Neural cell (in vitro differentiated cells): ENCODE measurements at regions not wholly inside any gene's neighbourhood (a gene's known extent, or its start where the extent isn't known, plus 50 kb on each side); places are given as distances from the start of the nearest gene placed in this dataset.
A peak's percentile ranks its signal among the peaks of the same experiment; 100 is the strongest.

Source experiments
- H2AFZ ChIP-seq: fragments of 200-600, 300-800 bp; sonication (generic), shearing (Covaris generic); 2 replicates; pipeline ENCODE4 v1.6.0; 2014; ENCODE audit warnings: low read depth, mild to moderate bottlenecking, antibody characterized with exemption, low read length, moderate library complexity
- H3F3A ChIP-seq: fragments of 200-600 bp; shearing (Covaris generic); 2 replicates; pipeline ENCODE4 v1.6.1; 2016; ENCODE audit warnings: mild to moderate bottlenecking, moderate library complexity, mixed read lengths, antibody characterized with exemption, low read length; ENCODE audit not compliant: insufficient read depth, poor library complexity, severe bottlenecking
- H3K27ac ChIP-seq: fragments of 200-600, 300-800 bp; sonication (generic), shearing (Covaris generic); 2 replicates; pipeline ENCODE4 v1.5.1; 2014; ENCODE audit warnings: mild to moderate bottlenecking, low read length, moderate library complexity
- H3K27me3 ChIP-seq: fragments of 300-800, 200-600 bp; sonication (generic), shearing (Covaris generic); 2 replicates; pipeline ENCODE4 v1.6.0; 2014; ENCODE audit warnings: mild to moderate bottlenecking, low read depth, low read length, moderate library complexity; ENCODE audit not compliant: insufficient read depth
- H3K36me3 ChIP-seq: fragments of 300-800, 200-600 bp; sonication (generic), shearing (Covaris generic); 2 replicates; pipeline ENCODE4 v1.5.1; 2014; ENCODE audit warnings: mild to moderate bottlenecking, antibody characterized with exemption, low read length, moderate library complexity; ENCODE audit not compliant: insufficient read depth
- H3K4me2 ChIP-seq: fragments of 300-800, 200-600 bp; sonication (generic), shearing (Covaris generic); 2 replicates; pipeline ENCODE4 v1.6.0; 2014; ENCODE audit warnings: mild to moderate bottlenecking, low read length
- H3K4me3 ChIP-seq: fragments of 300-800, 200-600 bp; sonication (generic), shearing (Covaris generic); 2 replicates; pipeline ENCODE4 v1.5.1; 2014; ENCODE audit warnings: mild to moderate bottlenecking, low read length, moderate library complexity
- H3K79me2 ChIP-seq: fragments of 200-600 bp; shearing (Covaris generic); replicated peaks from 2 replicates; pipeline ENCODE4 v1.6.0; 2014; ENCODE audit warnings: mild to moderate bottlenecking, low read length, moderate library complexity; ENCODE audit not compliant: insufficient read depth
- H3K9ac ChIP-seq: fragments of 300-800, 200-600 bp; sonication (generic), shearing (Covaris generic); 2 replicates; pipeline ENCODE4 v1.6.1; 2016; ENCODE audit warnings: mild to moderate bottlenecking, low read length, mixed read lengths
- H3K9me2 ChIP-seq: fragments of 200-600 bp; shearing (Covaris generic); 2 replicates; pipeline ENCODE4 v1.6.1; 2016; ENCODE audit warnings: mild to moderate bottlenecking, low read length, mixed read lengths; ENCODE audit not compliant: insufficient read depth
- H3K9me3 ChIP-seq: fragments of 200-600, 300-800 bp; sonication (generic), shearing (Covaris generic); 2 replicates; pipeline ENCODE4 v1.6.1; 2016; ENCODE audit warnings: mild to moderate bottlenecking, mixed run types, low read length, moderate library complexity, mixed read lengths
- H4K20me1 ChIP-seq: fragments of 200-600 bp; shearing (Covaris generic); 2 replicates; pipeline ENCODE4 v1.6.1; 2016; ENCODE audit warnings: mild to moderate bottlenecking, mixed run types; ENCODE audit not compliant: insufficient read depth
- EP300 ChIP-seq: fragments of 450-650 bp; conservative IDR thresholded peaks from 2 replicates; pipeline ENCODE4 v1.6.1; 2014; ENCODE audit warnings: antibody characterized with exemption, mild to moderate bottlenecking, moderate library complexity; ENCODE audit not compliant: poor library complexity, severe bottlenecking
- EZH2 ChIP-seq: fragments of 200-600, 300-800 bp; shearing (Covaris generic), sonication (generic); IDR thresholded peaks from 2 replicates; pipeline ENCODE4 v1.6.1; 2014; ENCODE audit warnings: antibody characterized with exemption, low read length, borderline replicate concordance, mild to moderate bottlenecking; ENCODE audit not compliant: insufficient read depth, poor library complexity, severe bottlenecking
- MXI1 ChIP-seq: fragments of 450-650 bp; conservative IDR thresholded peaks from 2 replicates; pipeline ENCODE4 v1.6.1; 2014; ENCODE audit warnings: antibody characterized with exemption, mild to moderate bottlenecking; ENCODE audit not compliant: poor library complexity, severe bottlenecking
- POLR2AphosphoS5 ChIP-seq: IDR thresholded peaks from 2 replicates; pipeline ENCODE4 v1.6.1; 2012
- RAD21 ChIP-seq: fragments of 450-650 bp; conservative IDR thresholded peaks from 2 replicates; pipeline ENCODE4 v1.6.1; 2014; ENCODE audit warnings: antibody characterized with exemption, mild to moderate bottlenecking, moderate library complexity
- SMC3 ChIP-seq: fragments of 450-650 bp; conservative IDR thresholded peaks from 2 replicates; pipeline ENCODE4 v1.6.1; 2014; ENCODE audit warnings: antibody characterized with exemption, mild to moderate bottlenecking, moderate library complexity; ENCODE audit not compliant: poor library complexity
- TAF1 ChIP-seq: IDR thresholded peaks from 2 replicates; pipeline ENCODE4 v1.6.1; 2012; ENCODE audit warnings: low read depth
- TF ChIP-seq, protein P1 (sequence below): fragments of 450-650 bp; IDR thresholded peaks from 2 replicates; pipeline ENCODE4 v1.5.1; 2014; ENCODE audit warnings: antibody characterized with exemption, mild to moderate bottlenecking, moderate library complexity; ENCODE audit not compliant: poor library complexity, severe bottlenecking
- TF ChIP-seq, protein P2 (sequence below): IDR thresholded peaks from 2 replicates; pipeline ENCODE4 v1.6.1; 2012; ENCODE audit warnings: borderline replicate concordance

- H3K27me3 ChIP-seq = no peaks in the 10 kb centered on the region
- no peak overlapping the region for H3K4me2 ChIP-seq
- no peaks in the 10 kb centered on the region for H3K9me2 ChIP-seq
- no peaks in the 10 kb centered on the region for H3K36me3 ChIP-seq
- H4K20me1 ChIP-seq = no peaks in the 10 kb centered on the region
- H2AFZ ChIP-seq = no peak overlapping the region
- no peaks in the 10 kb centered on the region for H3F3A ChIP-seq
- H3K79me2 ChIP-seq = no peaks in the 10 kb centered on the region
- no peak overlapping the region for H3K27ac ChIP-seq
- no peak overlapping the region for H3K9ac ChIP-seq
- H3K4me3 ChIP-seq = no peak overlapping the region
- H3K9me3 ChIP-seq = peaks cover 3% of the 10 kb centered on the region
- TF ChIP-seq SMC3 = no peak
Observed at GRCh38 chr5:159527546-159528254, 197.4 kb upstream of the IL12B start.

DNA sequence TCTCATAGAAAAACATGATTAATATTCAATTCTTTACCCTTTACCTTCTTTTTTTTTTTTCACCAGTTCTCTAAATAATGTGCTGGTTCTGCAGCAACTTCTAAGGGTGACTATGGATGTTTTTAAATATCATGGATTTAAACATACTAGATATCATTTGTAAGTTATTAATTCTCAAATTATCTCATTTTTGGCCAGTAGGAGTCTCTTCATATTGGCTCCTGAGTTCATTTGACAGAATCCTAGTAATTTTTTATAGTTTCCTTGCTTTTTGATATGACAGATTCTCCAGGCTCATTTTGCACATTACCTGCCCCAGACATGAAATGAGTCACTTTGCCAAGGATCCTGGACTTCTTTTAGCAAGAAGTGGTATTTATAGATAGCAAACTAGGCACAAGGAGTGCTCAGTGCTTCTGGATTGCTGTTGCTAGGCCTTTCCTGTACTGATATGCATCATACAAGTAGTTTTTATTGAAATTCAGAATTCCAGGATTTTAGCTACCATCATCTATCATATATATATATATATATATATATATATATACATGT, 201.3 kb upstream of the IL12B start:
- Histone ChIP-seq H2AFZ (no peak overlapping the region), H3K9me2 (no peaks in the 10 kb centered on the region), H3K4me2 (no peak overlapping the region), H3K27me3 (no peaks in the 10 kb centered on the region), H3K9ac (no peak overlapping the region), H4K20me1 (no peaks in the 10 kb centered on the region), H3K36me3 (no peaks in the 10 kb centered on the region), H3K79me2 (no peaks in the 10 kb centered on the region), H3K9me3 (peaks cover 3% of the 10 kb centered on the region), H3K4me3 (no peak overlapping the region), H3K27ac (no peak overlapping the region), H3F3A (no peaks in the 10 kb centered on the region)
- TF ChIP-seq SMC3 = no peak
- no peak for TF ChIP-seq MXI1
- TF ChIP-seq EZH2 = no peak
- no peak for TF ChIP-seq EP300
- TF ChIP-seq, protein P1, sequence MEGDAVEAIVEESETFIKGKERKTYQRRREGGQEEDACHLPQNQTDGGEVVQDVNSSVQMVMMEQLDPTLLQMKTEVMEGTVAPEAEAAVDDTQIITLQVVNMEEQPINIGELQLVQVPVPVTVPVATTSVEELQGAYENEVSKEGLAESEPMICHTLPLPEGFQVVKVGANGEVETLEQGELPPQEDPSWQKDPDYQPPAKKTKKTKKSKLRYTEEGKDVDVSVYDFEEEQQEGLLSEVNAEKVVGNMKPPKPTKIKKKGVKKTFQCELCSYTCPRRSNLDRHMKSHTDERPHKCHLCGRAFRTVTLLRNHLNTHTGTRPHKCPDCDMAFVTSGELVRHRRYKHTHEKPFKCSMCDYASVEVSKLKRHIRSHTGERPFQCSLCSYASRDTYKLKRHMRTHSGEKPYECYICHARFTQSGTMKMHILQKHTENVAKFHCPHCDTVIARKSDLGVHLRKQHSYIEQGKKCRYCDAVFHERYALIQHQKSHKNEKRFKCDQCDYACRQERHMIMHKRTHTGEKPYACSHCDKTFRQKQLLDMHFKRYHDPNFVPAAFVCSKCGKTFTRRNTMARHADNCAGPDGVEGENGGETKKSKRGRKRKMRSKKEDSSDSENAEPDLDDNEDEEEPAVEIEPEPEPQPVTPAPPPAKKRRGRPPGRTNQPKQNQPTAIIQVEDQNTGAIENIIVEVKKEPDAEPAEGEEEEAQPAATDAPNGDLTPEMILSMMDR = peak; percentile 17
- no peak for TF ChIP-seq RAD21
- TF ChIP-seq POLR2AphosphoS5 = no peak
- TF ChIP-seq, protein P2, sequence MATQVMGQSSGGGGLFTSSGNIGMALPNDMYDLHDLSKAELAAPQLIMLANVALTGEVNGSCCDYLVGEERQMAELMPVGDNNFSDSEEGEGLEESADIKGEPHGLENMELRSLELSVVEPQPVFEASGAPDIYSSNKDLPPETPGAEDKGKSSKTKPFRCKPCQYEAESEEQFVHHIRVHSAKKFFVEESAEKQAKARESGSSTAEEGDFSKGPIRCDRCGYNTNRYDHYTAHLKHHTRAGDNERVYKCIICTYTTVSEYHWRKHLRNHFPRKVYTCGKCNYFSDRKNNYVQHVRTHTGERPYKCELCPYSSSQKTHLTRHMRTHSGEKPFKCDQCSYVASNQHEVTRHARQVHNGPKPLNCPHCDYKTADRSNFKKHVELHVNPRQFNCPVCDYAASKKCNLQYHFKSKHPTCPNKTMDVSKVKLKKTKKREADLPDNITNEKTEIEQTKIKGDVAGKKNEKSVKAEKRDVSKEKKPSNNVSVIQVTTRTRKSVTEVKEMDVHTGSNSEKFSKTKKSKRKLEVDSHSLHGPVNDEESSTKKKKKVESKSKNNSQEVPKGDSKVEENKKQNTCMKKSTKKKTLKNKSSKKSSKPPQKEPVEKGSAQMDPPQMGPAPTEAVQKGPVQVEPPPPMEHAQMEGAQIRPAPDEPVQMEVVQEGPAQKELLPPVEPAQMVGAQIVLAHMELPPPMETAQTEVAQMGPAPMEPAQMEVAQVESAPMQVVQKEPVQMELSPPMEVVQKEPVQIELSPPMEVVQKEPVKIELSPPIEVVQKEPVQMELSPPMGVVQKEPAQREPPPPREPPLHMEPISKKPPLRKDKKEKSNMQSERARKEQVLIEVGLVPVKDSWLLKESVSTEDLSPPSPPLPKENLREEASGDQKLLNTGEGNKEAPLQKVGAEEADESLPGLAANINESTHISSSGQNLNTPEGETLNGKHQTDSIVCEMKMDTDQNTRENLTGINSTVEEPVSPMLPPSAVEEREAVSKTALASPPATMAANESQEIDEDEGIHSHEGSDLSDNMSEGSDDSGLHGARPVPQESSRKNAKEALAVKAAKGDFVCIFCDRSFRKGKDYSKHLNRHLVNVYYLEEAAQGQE = no peak
- no peak for TF ChIP-seq TAF1
